Suprapubic skin (tissue), 4 donors: ENCODE measurements at regions not wholly inside any gene's neighbourhood (a gene's known extent, or its start where the extent isn't known, plus 50 kb on each side); places are given as distances from the start of the nearest gene placed in this dataset.

ENCODE experiments used
- DNase-seq, 2 donors: peaks; one replicate each; pipeline ENCODE4 v3.0.0-alpha.2; 2019; ENCODE audit warnings: low spot score in 2 of 2
- H3K27ac ChIP-seq: fragments of 200-600 bp; sonication (generic); one replicate; pipeline ENCODE4 v1.5.1; 2019
- H3K27me3 ChIP-seq: fragments of 200-600 bp; sonication (generic); one replicate; pipeline ENCODE4 v1.5.1; 2019
- H3K36me3 ChIP-seq: fragments of 200-600 bp; sonication (generic); one replicate; pipeline ENCODE4 v1.5.1; 2019
- H3K4me1 ChIP-seq: fragments of 200-600 bp; sonication (generic); one replicate; pipeline ENCODE4 v1.5.1; 2019
- H3K4me3 ChIP-seq: fragments of 200-600 bp; sonication (generic); one replicate; pipeline ENCODE4 v1.5.1; 2019; ENCODE audit warnings: mild to moderate bottlenecking
- H3K9me3 ChIP-seq: fragments of 200-600 bp; sonication (generic); one replicate; pipeline ENCODE4 v1.5.1; 2019
- EP300 ChIP-seq: sonication (generic); formaldehyde crosslinking; IDR thresholded peaks from one replicate; pipeline ENCODE4 v1.6.1; 2017; ENCODE audit warnings: antibody characterized with exemption
- POLR2A ChIP-seq, 2 donors: fragments of 450-650 bp; IDR thresholded peaks; one replicate each; pipeline ENCODE4 v1.6.1; 2017; ENCODE audit warnings: antibody characterized with exemption in 2 of 2, mild to moderate bottlenecking in 2 of 2, moderate library complexity in 2 of 2
- POLR2AphosphoS5 ChIP-seq, 3 donors: sonication (generic); formaldehyde crosslinking; IDR thresholded peaks; one replicate each; pipeline ENCODE4 v1.6.1; 2017; ENCODE audit warnings: antibody characterized with exemption in 3 of 3
- WGBS: methylation state at CpG from one replicate; pipeline ENCODE4 v1.1.5; 2018; 5-methylcytosine and 5-hydroxymethylcytosine counted together
- TF ChIP-seq, protein P1 (sequence below), 2 donors: fragments of 200-600 bp in 1 of 2; fragments of 450-650 bp in 1 of 2; sonication (generic) in 1 of 2; IDR thresholded peaks; one replicate each; pipeline ENCODE4 v1.5.1; 2016 to 2019; ENCODE audit warnings: antibody characterized with exemption in 2 of 2, mild to moderate bottlenecking in 1 of 2, moderate library complexity in 1 of 2

- 78% methylated on average over 5 of the region's 5 CpGs for WGBS
- no peak overlapping the region for H3K4me3 ChIP-seq
- no peaks in the 10 kb centered on the region for H3K27me3 ChIP-seq
- no peaks in the 10 kb centered on the region for H3K36me3 ChIP-seq
- no peak overlapping the region for H3K27ac ChIP-seq
- TF ChIP-seq POLR2AphosphoS5 (IDR thresholded peaks at IDR 0.05) (no peak), EP300 (no peak), POLR2A (IDR thresholded peaks at IDR 0.05) (no peak)
- TF ChIP-seq, protein P1, sequence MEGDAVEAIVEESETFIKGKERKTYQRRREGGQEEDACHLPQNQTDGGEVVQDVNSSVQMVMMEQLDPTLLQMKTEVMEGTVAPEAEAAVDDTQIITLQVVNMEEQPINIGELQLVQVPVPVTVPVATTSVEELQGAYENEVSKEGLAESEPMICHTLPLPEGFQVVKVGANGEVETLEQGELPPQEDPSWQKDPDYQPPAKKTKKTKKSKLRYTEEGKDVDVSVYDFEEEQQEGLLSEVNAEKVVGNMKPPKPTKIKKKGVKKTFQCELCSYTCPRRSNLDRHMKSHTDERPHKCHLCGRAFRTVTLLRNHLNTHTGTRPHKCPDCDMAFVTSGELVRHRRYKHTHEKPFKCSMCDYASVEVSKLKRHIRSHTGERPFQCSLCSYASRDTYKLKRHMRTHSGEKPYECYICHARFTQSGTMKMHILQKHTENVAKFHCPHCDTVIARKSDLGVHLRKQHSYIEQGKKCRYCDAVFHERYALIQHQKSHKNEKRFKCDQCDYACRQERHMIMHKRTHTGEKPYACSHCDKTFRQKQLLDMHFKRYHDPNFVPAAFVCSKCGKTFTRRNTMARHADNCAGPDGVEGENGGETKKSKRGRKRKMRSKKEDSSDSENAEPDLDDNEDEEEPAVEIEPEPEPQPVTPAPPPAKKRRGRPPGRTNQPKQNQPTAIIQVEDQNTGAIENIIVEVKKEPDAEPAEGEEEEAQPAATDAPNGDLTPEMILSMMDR (IDR thresholded peaks at IDR 0.05), result no peak
- H3K9me3 ChIP-seq, result no peaks in the 10 kb centered on the region
- peaks cover 7% of the 10 kb centered on the region for H3K4me1 ChIP-seq
- no peak for DNase-seq
Observed at GRCh38 chr2:217220228-217221013, 360.6 kb upstream of the TNP1 start.

DNA sequence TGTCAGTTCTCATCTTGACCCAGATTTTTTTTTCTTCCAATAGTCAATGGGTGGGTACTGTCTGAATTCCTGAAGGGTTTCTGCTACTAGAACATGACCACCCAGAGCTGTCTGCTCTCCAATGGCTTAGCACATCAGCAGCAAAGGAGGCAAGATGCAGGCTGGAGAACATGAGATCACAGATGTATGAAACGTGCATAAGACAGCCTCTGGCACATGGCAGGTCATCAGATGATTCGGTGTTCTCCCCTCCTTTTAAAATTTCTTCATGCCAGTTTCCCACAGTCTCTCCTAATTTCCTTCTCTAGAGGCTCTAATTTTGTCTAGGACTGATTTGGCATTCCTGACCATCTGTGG, 359.3 kb upstream of the TNP1 start:
- no peaks in the 10 kb centered on the region for H3K27me3 ChIP-seq

GRCh38 chr2:217218269-217219163, 358.7 kb upstream of the TNP1 start:
- no peaks in the 10 kb centered on the region for H3K27me3 ChIP-seq
- TF ChIP-seq POLR2A (IDR thresholded peaks at IDR 0.05) (no peak), EP300 (no peak), POLR2AphosphoS5 (IDR thresholded peaks at IDR 0.05) (no peak)
- TF ChIP-seq, protein P1 (IDR thresholded peaks at IDR 0.05), result no peak
- no peak for DNase-seq
- H3K9me3 ChIP-seq, result no peaks in the 10 kb centered on the region
- 81% methylated on average over 5 of the region's 5 CpGs for WGBS
- peaks cover 7% of the 10 kb centered on the region for H3K4me1 ChIP-seq
- H3K27ac ChIP-seq, result no peak overlapping the region
- H3K4me3 ChIP-seq, result no peak overlapping the region
- no peaks in the 10 kb centered on the region for H3K36me3 ChIP-seq

More for the DNA sequence above, 359.3 kb upstream of the TNP1 start:
- peaks cover 7% of the 10 kb centered on the region for H3K4me1 ChIP-seq
- no peak overlapping the region for H3K4me3 ChIP-seq
- TF ChIP-seq EP300 (no peak), POLR2A (IDR thresholded peaks at IDR 0.05) (no peak), POLR2AphosphoS5 (IDR thresholded peaks at IDR 0.05) (no peak)
- TF ChIP-seq, protein P1 (IDR thresholded peaks at IDR 0.05), result no peak
- no peak for DNase-seq
- no peaks in the 10 kb centered on the region for H3K36me3 ChIP-seq
- H3K9me3 ChIP-seq, result no peaks in the 10 kb centered on the region
- 43% methylated on average over 2 of the region's 2 CpGs for WGBS
- H3K27ac ChIP-seq, result no peak overlapping the region

- Histone ChIP-seq H3K9me3 (no peaks in the 10 kb centered on the region), H3K4me1 (peaks cover 4% of the 10 kb centered on the region), H3K27ac (no peak overlapping the region), H3K27me3 (no peaks in the 10 kb centered on the region), H3K4me3 (no peak overlapping the region), H3K36me3 (no peaks in the 10 kb centered on the region)
- TF ChIP-seq, protein P1 (IDR thresholded peaks at IDR 0.05), result no peak
- TF ChIP-seq POLR2AphosphoS5 (IDR thresholded peaks at IDR 0.05), result no peak
- no peak for TF ChIP-seq EP300
- TF ChIP-seq POLR2A (IDR thresholded peaks at IDR 0.05), result no peak
- DNase-seq, result no peak
- 95% methylated on average over 2 of the region's 2 CpGs for WGBS
Observed at GRCh38 chr2:217216982-217217381, 357.1 kb upstream of the TNP1 start.

- no peaks in the 10 kb centered on the region for H3K27me3 ChIP-seq
- H3K9me3 ChIP-seq, result no peaks in the 10 kb centered on the region
- no peaks in the 10 kb centered on the region for H3K36me3 ChIP-seq
- TF ChIP-seq POLR2A (IDR thresholded peaks at IDR 0.05) (no peak), EP300 (no peak), POLR2AphosphoS5 (IDR thresholded peaks at IDR 0.05) (no peak)
- TF ChIP-seq, protein P1 (IDR thresholded peaks at IDR 0.05), result no peak
- no peak overlapping the region for H3K27ac ChIP-seq
- no peak overlapping the region for H3K4me3 ChIP-seq
- WGBS, result 90% methylated on average over 4 of the region's 4 CpGs
- peaks cover 4% of the 10 kb centered on the region for H3K4me1 ChIP-seq
- DNase-seq, result no peak
Observed at GRCh38 chr2:217216316-217216715, 356.5 kb upstream of the TNP1 start.
